A673 (cell line): ENCODE measurements at regions not wholly inside any gene's neighbourhood (a gene's known extent, or its start where the extent isn't known, plus 50 kb on each side); places are given as distances from the start of the nearest gene placed in this dataset.

Experiments used
- CTCF ChIP-seq: fragments of 300-800, 200-600 bp; sonication (generic); conservative IDR thresholded peaks from 2 replicates; pipeline ENCODE4 v1.5.1; 2017; ENCODE audit warnings: low read depth, mild to moderate bottlenecking, antibody characterized with exemption, low read length, moderate library complexity, mixed read lengths
- EZH2 ChIP-seq: fragments of 200-600 bp; sonication (generic); IDR thresholded peaks from 2 replicates; pipeline ENCODE4 v1.6.1; 2017; ENCODE audit warnings: borderline replicate concordance, low read depth, mild to moderate bottlenecking, mixed read lengths, antibody characterized with exemption, low read length; ENCODE audit not compliant: poor library complexity, severe bottlenecking

- TF ChIP-seq CTCF (no peak), EZH2 (no peak)
Measured at GRCh38 chr14:81829447-81829846, 295.8 kb upstream of the SEL1L start.
